Smooth muscle cell (in vitro differentiated cells): ENCODE measurements at regions not wholly inside any gene's neighbourhood (a gene's known extent, or its start where the extent isn't known, plus 50 kb on each side); places are given as distances from the start of the nearest gene placed in this dataset.

Source experiments
- DNase-seq: peaks from one replicate; lab custom pipeline; 2025; ENCODE audit not compliant: unreplicated experiment; lab: John Stamatoyannopoulos, UW
- H2AFZ ChIP-seq: fragments of 200-600 bp; sonication (generic); 2 replicates; pipeline ENCODE4 v1.6.0; 2016; ENCODE audit warnings: antibody characterized with exemption, low read depth, mild to moderate bottlenecking
- H3F3A ChIP-seq: fragments of 200-600 bp; sonication (generic); 2 replicates; pipeline ENCODE4 v1.6.0; 2017; ENCODE audit warnings: antibody characterized with exemption, low read depth
- H3K27ac ChIP-seq: fragments of 200-600 bp; sonication (generic); 2 replicates; pipeline ENCODE4 v1.5.1; 2016; ENCODE audit warnings: low read depth, mild to moderate bottlenecking
- H3K27me3 ChIP-seq: fragments of 200-600 bp; sonication (generic); 2 replicates; pipeline ENCODE4 v1.6.1; 2016; ENCODE audit warnings: low read depth, mild to moderate bottlenecking
- H3K36me3 ChIP-seq: fragments of 200-600 bp; sonication (generic); 2 replicates; pipeline ENCODE4 v1.5.1; 2016; ENCODE audit warnings: low read depth
- H3K4me1 ChIP-seq: fragments of 200-600 bp; sonication (generic); 2 replicates; pipeline ENCODE4 v1.5.1; 2016; ENCODE audit warnings: low read depth
- H3K4me2 ChIP-seq: fragments of 200-600 bp; sonication (generic); 2 replicates; pipeline ENCODE4 v1.6.0; 2016; ENCODE audit warnings: mild to moderate bottlenecking
- H3K4me3 ChIP-seq: fragments of 200-600 bp; sonication (generic); 2 replicates; pipeline ENCODE4 v1.5.1; 2016; ENCODE audit warnings: mild to moderate bottlenecking
- H3K79me2 ChIP-seq: fragments of 200-600 bp; sonication (generic); 2 replicates; pipeline ENCODE4 v1.6.0; 2016; ENCODE audit warnings: low read depth, mild to moderate bottlenecking
- H3K9ac ChIP-seq: fragments of 200-600 bp; sonication (generic); 2 replicates; pipeline ENCODE4 v1.6.0; 2016; ENCODE audit warnings: low read depth
- H3K9me3 ChIP-seq: fragments of 200-600 bp; sonication (generic); replicated peaks from 2 replicates; pipeline ENCODE4 v1.5.1; 2016; ENCODE audit warnings: low read depth
- H4K20me1 ChIP-seq: fragments of 200-600 bp; sonication (generic); 2 replicates; pipeline ENCODE4 v1.6.0; 2016; ENCODE audit warnings: low read depth
- WGBS: methylation state at CpG from one replicate; pipeline ENCODE4 v1.1.7; 2016; ENCODE audit warnings: low lambda C conversion rate; 5-methylcytosine and 5-hydroxymethylcytosine counted together
- TF ChIP-seq, protein P1 (sequence below): fragments of 200-600 bp; sonication (generic); IDR thresholded peaks from 2 replicates; pipeline ENCODE4 v1.5.1; 2017; ENCODE audit warnings: borderline replicate concordance, mild to moderate bottlenecking, antibody characterized with exemption; ENCODE audit not compliant: insufficient read depth, poor library complexity, severe bottlenecking

DNA sequence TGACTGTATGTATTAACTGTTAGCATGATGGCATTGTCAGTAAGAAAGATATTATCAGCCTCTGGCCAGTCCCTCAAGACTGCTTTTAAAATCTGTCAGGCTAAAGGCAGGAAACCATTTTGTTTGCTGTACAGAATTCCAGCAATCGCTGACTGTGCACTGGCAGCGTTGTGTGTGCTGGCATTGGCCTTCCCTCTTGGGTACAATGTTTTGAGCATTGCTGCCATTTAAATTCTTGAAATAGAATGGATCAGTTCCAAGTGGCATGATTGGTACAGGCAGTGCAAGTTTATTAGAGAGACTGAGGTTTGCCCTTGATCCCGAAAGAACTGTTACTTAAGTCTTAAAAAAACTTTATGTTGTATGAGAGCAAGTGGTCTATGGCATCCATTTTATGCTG lies 788.7 kb downstream of the OTOL1 start:
- H3K4me2 ChIP-seq, result no peak overlapping the region
- H3K79me2 ChIP-seq, result no peaks in the 10 kb centered on the region
- no peaks in the 10 kb centered on the region for H3K27me3 ChIP-seq
- no peaks in the 10 kb centered on the region for H4K20me1 ChIP-seq
- H3K9me3 ChIP-seq, result no peaks in the 10 kb centered on the region
- TF ChIP-seq, protein P1, sequence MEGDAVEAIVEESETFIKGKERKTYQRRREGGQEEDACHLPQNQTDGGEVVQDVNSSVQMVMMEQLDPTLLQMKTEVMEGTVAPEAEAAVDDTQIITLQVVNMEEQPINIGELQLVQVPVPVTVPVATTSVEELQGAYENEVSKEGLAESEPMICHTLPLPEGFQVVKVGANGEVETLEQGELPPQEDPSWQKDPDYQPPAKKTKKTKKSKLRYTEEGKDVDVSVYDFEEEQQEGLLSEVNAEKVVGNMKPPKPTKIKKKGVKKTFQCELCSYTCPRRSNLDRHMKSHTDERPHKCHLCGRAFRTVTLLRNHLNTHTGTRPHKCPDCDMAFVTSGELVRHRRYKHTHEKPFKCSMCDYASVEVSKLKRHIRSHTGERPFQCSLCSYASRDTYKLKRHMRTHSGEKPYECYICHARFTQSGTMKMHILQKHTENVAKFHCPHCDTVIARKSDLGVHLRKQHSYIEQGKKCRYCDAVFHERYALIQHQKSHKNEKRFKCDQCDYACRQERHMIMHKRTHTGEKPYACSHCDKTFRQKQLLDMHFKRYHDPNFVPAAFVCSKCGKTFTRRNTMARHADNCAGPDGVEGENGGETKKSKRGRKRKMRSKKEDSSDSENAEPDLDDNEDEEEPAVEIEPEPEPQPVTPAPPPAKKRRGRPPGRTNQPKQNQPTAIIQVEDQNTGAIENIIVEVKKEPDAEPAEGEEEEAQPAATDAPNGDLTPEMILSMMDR, result no peak
- no peak overlapping the region for H3K4me3 ChIP-seq
- H3K27ac ChIP-seq, result no peak overlapping the region
- DNase-seq, result no peak
- H3K36me3 ChIP-seq, result no peaks in the 10 kb centered on the region
- no peak overlapping the region for H3K9ac ChIP-seq
- no peak overlapping the region for H2AFZ ChIP-seq
- H3K4me1 ChIP-seq, result no peaks in the 10 kb centered on the region
- H3F3A ChIP-seq, result no peaks in the 10 kb centered on the region
- WGBS, result 91% methylated on average over 3 of the region's 3 CpGs

DNA sequence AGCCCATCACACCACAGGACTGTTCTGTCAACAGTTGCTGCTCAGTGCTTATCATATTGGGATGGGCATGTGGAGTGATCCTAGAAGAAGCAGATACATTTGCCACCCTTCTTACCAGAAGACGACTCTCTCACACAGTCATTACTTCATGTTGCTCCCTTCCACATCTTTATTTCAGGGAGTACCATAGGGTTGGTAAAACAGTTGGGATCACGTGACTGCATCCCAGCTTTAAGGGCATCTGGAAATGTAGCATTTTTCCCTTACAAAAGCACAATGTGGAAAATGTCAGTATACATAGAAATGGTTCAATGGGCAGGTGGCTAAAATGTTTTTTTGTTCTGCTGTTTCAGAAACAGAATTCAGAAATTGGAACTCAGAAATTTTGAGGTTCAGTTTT lies 791.0 kb downstream of the OTOL1 start:
- Histone ChIP-seq H4K20me1 (no peaks in the 10 kb centered on the region), H2AFZ (no peak overlapping the region)

DNA sequence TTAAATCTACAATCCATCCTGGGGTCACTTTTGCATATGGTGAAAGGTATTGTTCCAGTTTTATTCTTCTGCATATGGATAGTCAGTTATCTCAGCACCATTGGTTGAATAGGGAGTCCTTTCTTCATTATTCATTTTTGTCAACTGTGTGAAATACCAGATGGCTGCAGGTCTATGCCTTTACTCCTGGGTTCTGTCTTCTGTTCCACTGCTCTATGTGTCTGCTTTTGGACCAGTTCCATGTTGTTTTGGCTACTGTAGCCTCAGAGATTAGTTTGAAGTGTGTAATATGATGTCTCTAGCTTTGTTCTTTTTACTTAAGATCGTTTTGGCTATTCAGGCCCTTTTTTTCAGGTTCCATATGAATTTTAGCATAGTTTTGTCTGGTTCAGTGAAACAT lies 795.8 kb downstream of the OTOL1 start:
- Histone ChIP-seq H3K9me3 (no peaks in the 10 kb centered on the region), H3K9ac (no peak overlapping the region), H3K4me2 (no peak overlapping the region), H3K36me3 (no peaks in the 10 kb centered on the region), H3K27ac (no peak overlapping the region), H3K27me3 (no peaks in the 10 kb centered on the region), H4K20me1 (no peaks in the 10 kb centered on the region), H2AFZ (no peak overlapping the region), H3K4me1 (peaks cover 7% of the 10 kb centered on the region), H3K4me3 (no peak overlapping the region), H3F3A (peaks cover 4% of the 10 kb centered on the region), H3K79me2 (no peaks in the 10 kb centered on the region)
- DNase-seq, result no peak
- 86% methylated on average over 1 of the region's 1 CpG for WGBS
- TF ChIP-seq, protein P1, result no peak

More for the DNA sequence above, 791.0 kb downstream of the OTOL1 start:
- Histone ChIP-seq H3K4me2 (no peak overlapping the region), H3K27ac (no peak overlapping the region), H3K79me2 (no peaks in the 10 kb centered on the region), H3K4me3 (no peak overlapping the region), H3K27me3 (no peaks in the 10 kb centered on the region), H3K36me3 (no peaks in the 10 kb centered on the region), H3F3A (no peaks in the 10 kb centered on the region), H3K9me3 (no peaks in the 10 kb centered on the region), H3K4me1 (no peaks in the 10 kb centered on the region), H3K9ac (no peak overlapping the region)
- TF ChIP-seq, protein P1, result no peak
- DNase-seq, result no peak
- 86% methylated on average over 2 of the region's 2 CpGs for WGBS

DNA sequence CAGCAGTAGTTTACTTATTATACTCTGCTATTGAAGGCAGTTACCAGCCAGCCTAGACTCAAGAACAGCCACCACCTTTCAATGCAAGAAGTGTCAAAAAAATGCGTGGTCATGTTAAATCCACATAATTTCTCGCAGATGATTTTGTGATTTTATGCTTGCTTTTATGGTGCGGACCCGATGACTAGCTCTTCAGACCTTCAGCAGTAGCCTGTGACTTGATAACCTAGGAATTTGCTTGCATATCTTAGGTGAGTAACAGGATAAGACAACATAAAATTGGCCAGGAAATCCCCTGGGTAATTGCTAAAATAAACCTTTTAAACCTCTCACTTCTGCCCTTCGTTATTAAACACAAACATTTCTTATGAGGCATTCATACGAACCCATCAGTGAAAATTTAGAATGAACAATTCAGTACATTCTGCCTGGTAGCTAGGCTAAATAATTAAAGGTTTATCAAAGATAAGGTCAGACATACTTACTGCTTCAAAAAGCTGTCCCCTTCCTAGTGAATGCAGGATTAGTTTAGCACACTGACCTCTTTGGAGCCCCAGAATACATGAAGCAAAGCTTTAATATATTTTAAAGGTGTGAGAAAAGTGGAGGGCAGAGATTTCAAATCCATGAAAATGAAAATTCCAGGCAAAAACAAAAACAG lies 798.8 kb downstream of the OTOL1 start:
- Histone ChIP-seq H2AFZ (peak overlapping the region; percentile 73), H3K4me1 (peaks cover 7% of the 10 kb centered on the region), H3F3A (peaks cover 4% of the 10 kb centered on the region), H3K9ac (peak overlapping the region; percentile 61), H3K27me3 (no peaks in the 10 kb centered on the region), H3K79me2 (no peaks in the 10 kb centered on the region), H3K4me3 (no peak overlapping the region), H3K27ac (peak overlapping the region; percentile 86), H3K36me3 (no peaks in the 10 kb centered on the region), H3K4me2 (peak overlapping the region; percentile 69), H4K20me1 (no peaks in the 10 kb centered on the region), H3K9me3 (no peaks in the 10 kb centered on the region)
- TF ChIP-seq, protein P1, result no peak
- WGBS, result 20% methylated on average over 6 of the region's 6 CpGs
- no peak for DNase-seq
